ENCODE measurements at regions not wholly inside any gene's neighbourhood (a gene's known extent, or its start where the extent isn't known, plus 50 kb on each side); places are given as distances from the start of the nearest gene placed in this dataset.
"Not testable (repeated sequence)": the region's sequence is repeated elsewhere in the genome, so short reads cannot be mapped to it uniquely, and the experiment has no call there.

DNA sequence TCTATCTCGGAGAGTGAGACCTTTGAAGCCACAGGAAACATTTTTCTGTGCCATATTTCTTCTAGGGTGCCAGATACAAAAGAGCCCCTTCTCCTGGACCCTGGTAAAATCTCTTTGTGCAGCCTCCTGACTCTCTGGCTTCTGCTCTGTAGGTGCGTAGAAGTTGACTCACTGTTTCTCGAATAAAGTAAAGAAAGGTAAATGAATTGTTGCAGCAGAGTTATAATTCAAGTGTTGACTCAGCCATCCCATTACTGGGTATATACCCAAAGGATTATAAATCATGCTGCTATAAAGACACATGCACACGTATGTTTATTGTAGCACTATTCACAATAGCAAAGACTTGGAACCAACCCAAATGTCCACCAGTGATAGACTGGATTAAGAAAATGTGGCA is 371.0 kb downstream of the OSTF1 start:
- H2AFZ ChIP-seq (replicated peaks; ENCODE audit: low read length, poor library complexity); ATAC-seq (ENCODE audit: low read depth); H3K56ac ChIP-seq (ENCODE audit: extremely low read depth, insufficient read depth, low read length); in situ Hi-C loops (cut with MboI; ENCODE audit: low sequenced_read_pairs); POLR2A ChIA-PET (ENCODE audit: unreplicated experiment); H3K23ac ChIP-seq (ENCODE audit: low read depth, low read length); BruUV-seq (replicated peaks); intact Hi-C loops (cut with micrococcal nuclease); H3K4me3 ChIP-seq (ENCODE audit: insufficient read depth, low read depth, low read length); H4K91ac ChIP-seq (ENCODE audit: insufficient read depth, low read depth, low read length); H4K20me1 ChIP-seq (ENCODE audit: insufficient read depth, low read length); H2BK15ac ChIP-seq (ENCODE audit: low read depth, low read length); H3K9me1 ChIP-seq (ENCODE audit: insufficient read depth, low read length); H2AK5ac ChIP-seq (ENCODE audit: low read depth, low read length); H3K18ac ChIP-seq (ENCODE audit: low read depth, low read length); H3K14ac ChIP-seq (replicated peaks; ENCODE audit: low read depth, low read length); H4K5ac ChIP-seq (ENCODE audit: low read depth, low read length); CTCF ChIA-PET; H3K4me2 ChIP-seq (ENCODE audit: low read depth, low read length); H3K36me3 ChIP-seq (ENCODE audit: control insufficient read depth, insufficient read depth, low read length); H3K4ac ChIP-seq (ENCODE audit: low read depth, low read length); H2BK20ac ChIP-seq (ENCODE audit: low read depth, low read length); dilution Hi-C loops (cut with HindIII; ENCODE audit: low sequenced_read_pairs, unreplicated experiment); DNase-seq; H4K8ac ChIP-seq (ENCODE audit: low read depth in 2 of 2, low read length in 2 of 2); H3K27ac ChIP-seq (ENCODE audit: insufficient read depth, low read length); H2BK120ac ChIP-seq (ENCODE audit: low read depth, low read length); H3K9ac ChIP-seq (ENCODE audit: low read depth, low read length); H3K27me3 ChIP-seq (ENCODE audit: control insufficient read depth, insufficient read depth, low read length); H3K4me1 ChIP-seq (ENCODE audit: control insufficient read depth, insufficient read depth, low read length); H2BK5ac ChIP-seq (ENCODE audit: low read depth, low read length, poor library complexity, severe bottlenecking); H3K9me3 ChIP-seq (ENCODE audit: control insufficient read depth, insufficient read depth, low read length); H2AK9ac ChIP-seq (replicated peaks; ENCODE audit: low read depth, low read length, poor library complexity); H3K79me1 ChIP-seq (ENCODE audit: low read depth in 1 of 2, low read length in 2 of 2): not testable (repeated sequence)
- no CpG with 5 or more reads among the region's 4 CpGs for WGBS, 2 experiments (ENCODE audit: extremely low coverage in 2 of 2, insufficient read length in 1 of 2)
